HepG2 (cell line): ENCODE measurements at regions not wholly inside any gene's neighbourhood (a gene's known extent, or its start where the extent isn't known, plus 50 kb on each side); places are given as distances from the start of the nearest gene placed in this dataset.

Source experiments
- ATAC-seq: fragments of 200-7000 bp; cut with Tn5 transposase; 3 replicates; pipeline ENCODE4 v1.9.1; 2020; ENCODE audit warnings: mild to moderate bottlenecking, moderate library complexity
- BruUV-seq: library from RNA; stranded (reverse); fragments of 400-500 nt; replicated peaks from 2 replicates; lab custom pipeline; 2021; lab: Mats Ljungman, UMichigan
- CTCF ChIA-PET: fragments of 300-600 bp; formaldehyde crosslinking; extraction: SDS; loops from one replicate; lab custom pipeline; 2021; ENCODE audit warnings: low total read pairs, inconsistent platforms, low intra/inter-chr PET ratio; lab: Yijun Ruan, JAX
- POLR2A ChIA-PET: fragments of 350-600 bp; sonication (Branson Sonifier 250); formaldehyde crosslinking; loops from one replicate; lab custom pipeline; 2020; ENCODE audit warnings: antibody characterized with exemption, inconsistent platforms; lab: Yijun Ruan, JAX
- DNase-seq: peaks from one replicate; pipeline ENCODE4 v3.0.0-alpha.2; 2015; ENCODE audit warnings: low spot score
- FAIRE-seq: peaks from 3 replicates; lab custom pipeline; 2011; peaks lifted over from hg19 to GRCh38; lab: Jason Lieb, UNC
- H2AFZ ChIP-seq: one replicate; pipeline ENCODE4 v1.6.1; 2011; ENCODE audit warnings: low read length, inconsistent platforms
- H3K27ac ChIP-seq: fragments of 300-600 bp; 3 replicates; pipeline ENCODE4 v1.8.0; 2011; ENCODE audit warnings: mixed run types, mild to moderate bottlenecking, mixed read lengths, low read length, inconsistent platforms; ENCODE audit not compliant: insufficient read depth; ENCODE audit errors: extremely low read length
- H3K27me3 ChIP-seq, 2 experiments: fragments of 200-600 bp in 1 of 2; 2 replicates in 1 of 2; 3 replicates in 1 of 2; pipeline versions ENCODE4 v1.6.0 to v1.8.0; 2011; ENCODE audit warnings: low read length in 2 of 2, mild to moderate bottlenecking in 2 of 2, moderate library complexity in 2 of 2, inconsistent platforms in 1 of 2; ENCODE audit not compliant: insufficient read depth in 2 of 2, control insufficient read depth in 1 of 2
- H3K36me3 ChIP-seq, 2 experiments: fragments of 200-600 bp in 1 of 2; replicated peaks in 1 of 2; 2 replicates in 1 of 2; 3 replicates in 1 of 2; pipeline versions ENCODE4 v1.5.1 to v1.8.0; 2011; ENCODE audit warnings: low read length in 2 of 2, inconsistent platforms in 1 of 2; ENCODE audit not compliant: insufficient read depth in 2 of 2, control insufficient read depth in 1 of 2
- H3K4me1 ChIP-seq: 2 replicates; pipeline ENCODE4 v1.5.1; 2012; ENCODE audit warnings: low read length, inconsistent platforms; ENCODE audit not compliant: insufficient read depth
- H3K4me2 ChIP-seq: 2 replicates; pipeline ENCODE4 v1.6.0; 2011; ENCODE audit warnings: low read depth, low read length, inconsistent platforms
- H3K4me3 ChIP-seq, 3 experiments: fragments of 200-600 bp in 1 of 3; sonication (generic), shearing (Covaris generic) in 1 of 3; replicated peaks in 1 of 3; 2 replicates each; pipeline ENCODE4 v1.5.1; 2011 to 2016; ENCODE audit warnings: low read length in 3 of 3, inconsistent platforms in 2 of 3, low read depth in 2 of 3, mild to moderate bottlenecking in 2 of 3, control low read depth in 1 of 3, mixed read lengths in 1 of 3; ENCODE audit not compliant: insufficient read depth in 1 of 3
- H3K79me2 ChIP-seq: one replicate; pipeline ENCODE4 v1.6.1; 2011; ENCODE audit warnings: low read length, inconsistent platforms; ENCODE audit not compliant: insufficient read depth
- H3K9ac ChIP-seq: 2 replicates; pipeline ENCODE4 v1.6.0; 2011; ENCODE audit warnings: mild to moderate bottlenecking, low read depth, low read length, inconsistent platforms; ENCODE audit not compliant: insufficient read depth
- H3K9me3 ChIP-seq: 2 replicates; pipeline ENCODE4 v1.5.1; 2012; ENCODE audit warnings: mild to moderate bottlenecking, low read length
- H4K20me1 ChIP-seq: 2 replicates; pipeline ENCODE4 v1.6.0; 2011; ENCODE audit warnings: inconsistent platforms, mild to moderate bottlenecking, low read length, moderate library complexity; ENCODE audit not compliant: insufficient read depth
- BORCS8-MEF2B ChIP-seq: sonication (generic); formaldehyde crosslinking; IDR thresholded peaks from 2 replicates; pipeline ENCODE4 v1.8.0; 2022; ENCODE audit warnings: mild to moderate bottlenecking, missing genetic modification reagents
- DPF2 ChIP-seq: sonication (generic); formaldehyde crosslinking; IDR thresholded peaks from 2 replicates; pipeline ENCODE4 v1.4.0; 2020; ENCODE audit warnings: mild to moderate bottlenecking, low read depth, missing genetic modification reagents, borderline replicate concordance
- FOXJ3 ChIP-seq: sonication (generic); formaldehyde crosslinking; IDR thresholded peaks from 2 replicates; pipeline ENCODE4 v1.4.0; 2020; ENCODE audit warnings: missing genetic modification reagents, mild to moderate bottlenecking, borderline replicate concordance
- HDAC2 ChIP-seq: sonication (generic); formaldehyde crosslinking; IDR thresholded peaks from 2 replicates; pipeline ENCODE4 v1.4.0; 2020; ENCODE audit warnings: missing genetic modification reagents
- KAT2B ChIP-seq: fragments of 150-350 bp; IDR thresholded peaks from 2 replicates; pipeline ENCODE4 v1.6.1; 2014; ENCODE audit warnings: low read depth, low read length, borderline replicate concordance
- MAZ ChIP-seq, 2 experiments: sonication (generic) in 1 of 2; formaldehyde crosslinking in 1 of 2; IDR thresholded peaks; 2 replicates each; pipeline versions ENCODE4 v1.5.0 to v1.6.1; 2012 to 2020; ENCODE audit warnings: low read depth in 2 of 2, mild to moderate bottlenecking in 2 of 2, borderline replicate concordance in 1 of 2, improper control_type of control experiment in 1 of 2, low read length in 1 of 2, missing genetic modification reagents in 1 of 2, moderate library complexity in 1 of 2
- NFE2 ChIP-seq: sonication (generic); formaldehyde crosslinking; IDR thresholded peaks from 2 replicates; pipeline ENCODE4 v1.4.0; 2020; ENCODE audit warnings: missing genetic modification reagents
- NONO ChIP-seq, 2 experiments: fragments of 450-650 bp in 1 of 2; sonication (generic) in 1 of 2; formaldehyde crosslinking in 1 of 2; IDR thresholded peaks in 1 of 2; conservative IDR thresholded peaks in 1 of 2; 2 replicates each; pipeline versions ENCODE4 v1.6.1 to v1.8.0; 2017 to 2022; ENCODE audit warnings: mild to moderate bottlenecking in 1 of 2, missing genetic modification reagents in 1 of 2, moderate library complexity in 1 of 2
- REXO4 ChIP-seq: sonication (generic); formaldehyde crosslinking; IDR thresholded peaks from 2 replicates; pipeline ENCODE4 v1.8.0; 2022; ENCODE audit warnings: missing genetic modification reagents, mild to moderate bottlenecking, borderline replicate concordance
- SAP130 ChIP-seq: IDR thresholded peaks from 2 replicates; pipeline ENCODE4 v1.6.1; 2016; ENCODE audit warnings: low read depth
- TCF7L2 ChIP-seq: IDR thresholded peaks from 2 replicates; pipeline ENCODE4 v1.6.1; 2011; ENCODE audit warnings: mild to moderate bottlenecking, low read depth, low read length, moderate library complexity
- ZMYM3 ChIP-seq: sonication (generic); formaldehyde crosslinking; IDR thresholded peaks from 2 replicates; pipeline ENCODE4 v1.5.1; 2020; ENCODE audit warnings: mild to moderate bottlenecking, missing genetic modification reagents
- ZNF7 ChIP-seq: IDR thresholded peaks from 2 replicates; pipeline ENCODE4 v1.6.1; 2016; ENCODE audit warnings: missing biosample characterization, missing genetic modification reagents
- ZNF768 ChIP-seq: sonication (generic); formaldehyde crosslinking; IDR thresholded peaks from 2 replicates; pipeline ENCODE4 v1.4.0; 2020; ENCODE audit warnings: missing genetic modification reagents
- WGBS: methylation state at CpG from one replicate; pipeline ENCODE4 v1.1.6; 2017; ENCODE audit warnings: low lambda C conversion rate; 5-methylcytosine and 5-hydroxymethylcytosine counted together
- in situ Hi-C: cut with HindIII; loops from 2 replicates; pipeline ENCODE4 v1.10.0; 2017; ENCODE audit warnings: low pct_unique_long_range_greater_than_20kb; ENCODE audit not compliant: extremely low pct_ligation_motif_present
- intact Hi-C: fragments of 100-400 bp; cut with micrococcal nuclease; formaldehyde crosslinking; loops from one replicate; pipeline ENCODE4 v1.10.0; 2022; ENCODE audit not compliant: unreplicated experiment
- TF ChIP-seq, protein P1 (sequence below), 2 experiments: sonication (generic) in 1 of 2; formaldehyde crosslinking in 1 of 2; IDR thresholded peaks; 2 replicates each; pipeline versions ENCODE4 v1.4.0 to v1.6.1; 2018 to 2020; ENCODE audit warnings: missing genetic modification reagents in 2 of 2, borderline replicate concordance in 1 of 2, low read depth in 1 of 2, mild to moderate bottlenecking in 1 of 2, missing biosample characterization in 1 of 2
- TF ChIP-seq, protein P2 (sequence below): sonication (generic); formaldehyde crosslinking; IDR thresholded peaks from 2 replicates; pipeline ENCODE4 v1.4.0; 2020; ENCODE audit warnings: missing genetic modification reagents

DNA sequence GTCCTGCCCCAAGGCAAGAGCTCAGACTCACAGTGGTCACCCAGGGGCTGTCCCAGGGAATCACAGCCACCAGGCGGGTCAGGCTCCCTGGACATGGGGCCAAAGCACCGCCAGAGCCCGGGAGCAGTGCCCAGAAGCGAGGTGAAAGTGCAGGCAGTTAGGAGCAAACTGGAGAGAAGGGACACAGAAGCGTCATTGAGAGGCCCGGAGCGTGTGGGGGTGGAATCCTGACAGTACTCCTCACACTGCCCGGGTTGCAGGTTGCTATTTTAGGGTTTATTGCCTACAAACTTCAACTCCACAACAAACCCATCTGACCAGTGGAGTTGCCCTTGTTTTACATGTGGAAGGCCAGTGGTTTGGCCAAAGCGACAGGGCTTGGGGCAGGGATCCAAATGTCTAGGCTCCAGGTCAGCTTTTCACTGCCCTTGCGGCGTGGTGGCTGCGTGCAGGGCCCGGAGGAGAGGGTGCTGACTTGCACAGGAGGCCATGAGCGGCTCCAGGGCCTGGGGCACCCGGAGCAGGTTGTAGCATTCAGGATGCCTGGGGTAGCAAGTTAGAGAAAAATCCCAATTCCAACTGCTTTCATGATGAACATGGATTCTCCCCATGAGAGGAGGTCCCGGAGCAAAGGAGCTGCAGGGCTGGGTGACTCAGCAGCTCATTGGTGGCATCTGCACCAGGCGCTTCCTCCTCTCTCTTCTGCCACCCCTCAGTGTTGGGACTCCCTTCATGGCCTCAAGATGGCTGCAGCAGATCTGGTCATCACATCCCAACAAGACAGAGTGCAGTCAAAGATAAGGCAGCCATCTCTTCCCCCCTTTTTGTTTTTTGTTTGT lies 112.3 kb upstream of the NCOR2 start (continued):
- TF ChIP-seq, protein P1, sequence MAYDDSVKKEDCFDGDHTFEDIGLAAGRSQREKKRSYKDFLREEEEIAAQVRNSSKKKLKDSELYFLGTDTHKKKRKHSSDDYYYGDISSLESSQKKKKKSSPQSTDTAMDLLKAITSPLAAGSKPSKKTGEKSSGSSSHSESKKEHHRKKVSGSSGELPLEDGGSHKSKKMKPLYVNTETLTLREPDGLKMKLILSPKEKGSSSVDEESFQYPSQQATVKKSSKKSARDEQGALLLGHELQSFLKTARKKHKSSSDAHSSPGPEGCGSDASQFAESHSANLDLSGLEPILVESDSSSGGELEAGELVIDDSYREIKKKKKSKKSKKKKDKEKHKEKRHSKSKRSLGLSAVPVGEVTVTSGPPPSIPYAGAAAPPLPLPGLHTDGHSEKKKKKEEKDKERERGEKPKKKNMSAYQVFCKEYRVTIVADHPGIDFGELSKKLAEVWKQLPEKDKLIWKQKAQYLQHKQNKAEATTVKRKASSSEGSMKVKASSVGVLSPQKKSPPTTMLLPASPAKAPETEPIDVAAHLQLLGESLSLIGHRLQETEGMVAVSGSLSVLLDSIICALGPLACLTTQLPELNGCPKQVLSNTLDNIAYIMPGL (CRISPR knock-in tag; IDR thresholded peaks at IDR 0.05; ENCODE audit: borderline replicate concordance in 1 of 2, low read depth in 1 of 2) = 0 out of 4 replicates have a peak, but pooled peaks have one; percentile 18 to 23
- TF ChIP-seq REXO4 = no peak
- peak; percentile 77 for TF ChIP-seq ZNF7
- 0 out of 2 replicates have a peak, but pooled peaks have one; percentile 8 for TF ChIP-seq HDAC2
- 0 out of 2 replicates have a peak, but pooled peaks have one; percentile 13 for TF ChIP-seq BORCS8-MEF2B (CRISPR knock-in tag)
- TF ChIP-seq NFE2 (CRISPR knock-in tag) = peak; percentile 20; the same call in 1 of the 2 replicates
- TF ChIP-seq KAT2B = no peak
- peak; percentile 16; the same call in 1 of the 2 replicates for TF ChIP-seq SAP130 (CRISPR knock-in tag)
- no peak for TF ChIP-seq NONO (IDR thresholded peaks at IDR 0.05)
- 0 out of 2 replicates have a peak, but pooled peaks have one; percentile 19 for TF ChIP-seq NONO (CRISPR knock-in tag; conservative IDR thresholded peaks at IDR 0.05)

DNA sequence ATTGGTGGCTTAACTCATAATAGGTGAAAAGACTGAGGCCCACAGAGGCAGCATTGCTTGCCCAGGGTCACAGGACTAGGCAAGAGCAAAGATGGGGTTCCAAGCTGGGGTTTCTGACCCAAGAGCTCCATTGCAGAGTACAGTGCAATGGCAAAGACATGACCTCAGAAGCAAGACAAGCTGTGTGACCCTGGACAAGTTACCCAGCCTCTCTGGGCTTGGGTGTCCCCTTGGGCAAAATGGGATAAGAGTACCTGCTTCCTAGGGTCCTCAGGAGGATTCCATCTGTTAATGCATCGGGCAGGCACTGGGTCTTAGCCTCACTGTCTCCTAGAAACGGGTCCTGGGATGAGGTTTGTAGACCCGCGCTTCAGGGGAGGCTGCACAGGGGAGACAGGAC lies 111.6 kb upstream of the NCOR2 start:
- peak overlapping the region; percentile 81 for H3K4me2 ChIP-seq
- no peak for FAIRE-seq

More for the DNA sequence above, 111.6 kb upstream of the NCOR2 start:
- peaks cover 72% of the 10 kb centered on the region for H3K4me1 ChIP-seq
- no peaks in the 10 kb centered on the region for H3K36me3 ChIP-seq
- TF ChIP-seq, protein P2, sequence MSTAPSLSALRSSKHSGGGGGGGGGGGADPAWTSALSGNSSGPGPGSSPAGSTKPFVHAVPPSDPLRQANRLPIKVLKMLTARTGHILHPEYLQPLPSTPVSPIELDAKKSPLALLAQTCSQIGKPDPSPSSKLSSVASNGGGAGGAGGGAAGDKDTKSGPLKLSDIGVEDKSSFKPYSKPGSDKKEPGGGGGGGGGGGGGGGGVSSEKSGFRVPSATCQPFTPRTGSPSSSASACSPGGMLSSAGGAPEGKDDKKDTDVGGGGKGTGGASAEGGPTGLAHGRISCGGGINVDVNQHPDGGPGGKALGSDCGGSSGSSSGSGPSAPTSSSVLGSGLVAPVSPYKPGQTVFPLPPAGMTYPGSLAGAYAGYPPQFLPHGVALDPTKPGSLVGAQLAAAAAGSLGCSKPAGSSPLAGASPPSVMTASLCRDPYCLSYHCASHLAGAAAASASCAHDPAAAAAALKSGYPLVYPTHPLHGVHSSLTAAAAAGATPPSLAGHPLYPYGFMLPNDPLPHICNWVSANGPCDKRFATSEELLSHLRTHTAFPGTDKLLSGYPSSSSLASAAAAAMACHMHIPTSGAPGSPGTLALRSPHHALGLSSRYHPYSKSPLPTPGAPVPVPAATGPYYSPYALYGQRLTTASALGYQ (CRISPR knock-in tag) = no peak
- TF ChIP-seq TCF7L2 (no peak), DPF2 (CRISPR knock-in tag) (no peak), ZNF768 (peak; percentile 97), ZMYM3 (peak; percentile 73), FOXJ3 (no peak), MAZ (IDR thresholded peaks at IDR 0.05; ENCODE audit: borderline replicate concordance, low read depth, low read length) (no peak), MAZ (CRISPR knock-in tag; IDR thresholded peaks at IDR 0.05; ENCODE audit: low read depth) (no peak)
- no peaks in the 10 kb centered on the region for H4K20me1 ChIP-seq
- H3K27ac ChIP-seq = no peak overlapping the region
- H3K4me3 ChIP-seq = peak overlapping the region in 1 of 3 experiments; percentile 63; a peak in 2 of 6 replicates
- ChIA-PET POLR2A (no interaction called here), CTCF (no interaction called here)
- no TSS peak for BruUV-seq
- H3K27me3 ChIP-seq = peaks cover 0 to 34% of the 10 kb centered on the region in 2 experiments; a peak in 3 of 5 replicates
- no peak for ATAC-seq
- H2AFZ ChIP-seq = no peak overlapping the region
- DNase-seq = no peak
- no peaks in the 10 kb centered on the region for H3K79me2 ChIP-seq
- peak overlapping the region; percentile 32; the same call in 1 of the 2 replicates for H3K9ac ChIP-seq
- no peaks in the 10 kb centered on the region for H3K9me3 ChIP-seq
- intact Hi-C loops = loop anchor here (2.0 kb wide), 1 partner anchor 112 kb away; the partner anchor contains the start of gene NCOR2
- WGBS = no CpG with 5 or more reads among the region's 4 CpGs
- in situ Hi-C loops = no loop called here
